Suprapubic skin (tissue), 4 donors: ENCODE measurements at regions not wholly inside any gene's neighbourhood (a gene's known extent, or its start where the extent isn't known, plus 50 kb on each side); places are given as distances from the start of the nearest gene placed in this dataset.

ENCODE experiments used
- DNase-seq, 2 donors: peaks; one replicate each; pipeline ENCODE4 v3.0.0-alpha.2; 2019; ENCODE audit warnings: low spot score in 2 of 2
- H3K27ac ChIP-seq: fragments of 200-600 bp; sonication (generic); one replicate; pipeline ENCODE4 v1.5.1; 2019
- H3K27me3 ChIP-seq: fragments of 200-600 bp; sonication (generic); one replicate; pipeline ENCODE4 v1.5.1; 2019
- H3K36me3 ChIP-seq: fragments of 200-600 bp; sonication (generic); one replicate; pipeline ENCODE4 v1.5.1; 2019
- H3K4me1 ChIP-seq: fragments of 200-600 bp; sonication (generic); one replicate; pipeline ENCODE4 v1.5.1; 2019
- H3K4me3 ChIP-seq: fragments of 200-600 bp; sonication (generic); one replicate; pipeline ENCODE4 v1.5.1; 2019; ENCODE audit warnings: mild to moderate bottlenecking
- H3K9me3 ChIP-seq: fragments of 200-600 bp; sonication (generic); one replicate; pipeline ENCODE4 v1.5.1; 2019
- EP300 ChIP-seq: sonication (generic); formaldehyde crosslinking; IDR thresholded peaks from one replicate; pipeline ENCODE4 v1.6.1; 2017; ENCODE audit warnings: antibody characterized with exemption
- POLR2A ChIP-seq, 2 donors: fragments of 450-650 bp; IDR thresholded peaks; one replicate each; pipeline ENCODE4 v1.6.1; 2017; ENCODE audit warnings: antibody characterized with exemption in 2 of 2, mild to moderate bottlenecking in 2 of 2, moderate library complexity in 2 of 2
- POLR2AphosphoS5 ChIP-seq, 3 donors: sonication (generic); formaldehyde crosslinking; IDR thresholded peaks; one replicate each; pipeline ENCODE4 v1.6.1; 2017; ENCODE audit warnings: antibody characterized with exemption in 3 of 3
- WGBS: methylation state at CpG from one replicate; pipeline ENCODE4 v1.1.5; 2018; 5-methylcytosine and 5-hydroxymethylcytosine counted together
- TF ChIP-seq, protein P1 (sequence below), 2 donors: fragments of 200-600 bp in 1 of 2; fragments of 450-650 bp in 1 of 2; sonication (generic) in 1 of 2; IDR thresholded peaks; one replicate each; pipeline ENCODE4 v1.5.1; 2016 to 2019; ENCODE audit warnings: antibody characterized with exemption in 2 of 2, mild to moderate bottlenecking in 1 of 2, moderate library complexity in 1 of 2

DNA sequence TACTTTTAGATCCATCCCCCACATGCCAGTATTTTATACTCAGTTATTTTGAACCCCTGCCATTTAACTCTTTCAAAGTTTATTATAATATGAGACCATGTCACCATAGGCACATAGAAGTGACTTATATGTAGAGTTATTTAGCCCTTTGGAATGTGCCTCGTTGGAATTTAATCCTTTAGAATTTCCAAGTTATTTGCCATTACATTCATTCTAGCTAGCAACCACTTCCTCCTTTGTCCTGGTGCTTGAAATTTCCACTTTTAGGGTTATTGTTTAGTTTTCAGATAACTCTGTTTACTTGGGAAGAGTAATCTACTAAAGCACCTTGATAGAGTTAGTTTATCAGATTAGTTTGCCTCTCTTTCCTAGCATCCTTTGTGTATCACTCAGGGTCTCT, 82.8 kb upstream of the TLE1 start:
- Histone ChIP-seq H3K9me3 (no peaks in the 10 kb centered on the region), H3K4me1 (no peaks in the 10 kb centered on the region), H3K4me3 (no peak overlapping the region), H3K27me3 (no peaks in the 10 kb centered on the region), H3K36me3 (no peaks in the 10 kb centered on the region), H3K27ac (no peak overlapping the region)
- TF ChIP-seq, protein P1, sequence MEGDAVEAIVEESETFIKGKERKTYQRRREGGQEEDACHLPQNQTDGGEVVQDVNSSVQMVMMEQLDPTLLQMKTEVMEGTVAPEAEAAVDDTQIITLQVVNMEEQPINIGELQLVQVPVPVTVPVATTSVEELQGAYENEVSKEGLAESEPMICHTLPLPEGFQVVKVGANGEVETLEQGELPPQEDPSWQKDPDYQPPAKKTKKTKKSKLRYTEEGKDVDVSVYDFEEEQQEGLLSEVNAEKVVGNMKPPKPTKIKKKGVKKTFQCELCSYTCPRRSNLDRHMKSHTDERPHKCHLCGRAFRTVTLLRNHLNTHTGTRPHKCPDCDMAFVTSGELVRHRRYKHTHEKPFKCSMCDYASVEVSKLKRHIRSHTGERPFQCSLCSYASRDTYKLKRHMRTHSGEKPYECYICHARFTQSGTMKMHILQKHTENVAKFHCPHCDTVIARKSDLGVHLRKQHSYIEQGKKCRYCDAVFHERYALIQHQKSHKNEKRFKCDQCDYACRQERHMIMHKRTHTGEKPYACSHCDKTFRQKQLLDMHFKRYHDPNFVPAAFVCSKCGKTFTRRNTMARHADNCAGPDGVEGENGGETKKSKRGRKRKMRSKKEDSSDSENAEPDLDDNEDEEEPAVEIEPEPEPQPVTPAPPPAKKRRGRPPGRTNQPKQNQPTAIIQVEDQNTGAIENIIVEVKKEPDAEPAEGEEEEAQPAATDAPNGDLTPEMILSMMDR (IDR thresholded peaks at IDR 0.05): no peak
- TF ChIP-seq POLR2A (IDR thresholded peaks at IDR 0.05): no peak
- no peak for TF ChIP-seq EP300
- TF ChIP-seq POLR2AphosphoS5 (IDR thresholded peaks at IDR 0.05): no peak
- DNase-seq: no peak
- 43% methylated on average over 1 of the region's 1 CpG for WGBS

DNA sequence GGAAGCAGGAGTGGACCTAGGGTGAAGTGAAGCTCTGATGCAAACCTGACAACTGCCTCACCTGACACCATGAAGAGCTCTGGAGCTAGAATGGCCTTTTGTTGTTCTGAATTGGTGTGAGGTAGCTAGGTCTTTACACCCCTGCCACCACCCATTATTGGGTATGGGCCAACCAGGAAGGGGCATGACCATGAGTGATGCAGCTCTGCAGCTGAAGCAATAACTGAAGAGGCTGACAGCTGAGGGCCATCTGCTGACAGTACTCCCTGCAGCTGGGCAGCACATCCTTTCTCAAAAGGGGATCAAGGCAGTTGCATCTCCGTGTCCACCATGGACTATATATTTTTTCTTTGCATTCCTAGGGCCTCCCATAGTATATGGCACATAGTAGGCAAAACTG, 87.0 kb upstream of the TLE1 start:
- Histone ChIP-seq H3K27me3 (no peaks in the 10 kb centered on the region), H3K36me3 (no peaks in the 10 kb centered on the region), H3K9me3 (no peaks in the 10 kb centered on the region), H3K4me1 (no peaks in the 10 kb centered on the region), H3K27ac (no peak overlapping the region), H3K4me3 (no peak overlapping the region)
- no peak for DNase-seq
- WGBS: 83% methylated on average over 1 of the region's 1 CpG
- TF ChIP-seq POLR2A (IDR thresholded peaks at IDR 0.05) (no peak), EP300 (no peak), POLR2AphosphoS5 (IDR thresholded peaks at IDR 0.05) (no peak)
- TF ChIP-seq, protein P1 (IDR thresholded peaks at IDR 0.05): no peak

DNA sequence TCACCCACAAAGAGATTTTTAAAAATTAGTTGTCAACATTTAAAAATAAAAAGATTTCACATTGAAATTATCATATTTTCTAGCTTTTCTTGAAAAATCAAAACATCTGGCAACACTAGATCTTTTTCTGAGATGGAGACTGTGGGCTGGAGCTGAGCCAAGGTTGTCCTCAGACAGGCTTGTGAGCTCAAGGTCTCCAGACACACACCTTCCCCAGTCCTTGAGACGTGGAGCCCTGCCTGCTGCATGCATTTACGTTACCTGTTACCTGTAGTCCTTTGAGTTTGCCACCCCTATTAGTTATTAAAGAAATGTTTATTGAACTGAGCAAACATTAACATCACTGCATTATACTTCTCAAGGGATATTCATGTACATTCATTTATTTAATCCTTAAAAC, 87.5 kb upstream of the TLE1 start:
- Histone ChIP-seq H3K4me3 (no peak overlapping the region), H3K9me3 (no peaks in the 10 kb centered on the region), H3K36me3 (no peaks in the 10 kb centered on the region), H3K27ac (no peak overlapping the region), H3K27me3 (no peaks in the 10 kb centered on the region), H3K4me1 (no peaks in the 10 kb centered on the region)
- no peak for TF ChIP-seq EP300
- TF ChIP-seq POLR2A (IDR thresholded peaks at IDR 0.05): no peak
- no peak for TF ChIP-seq POLR2AphosphoS5 (IDR thresholded peaks at IDR 0.05)
- TF ChIP-seq, protein P1 (IDR thresholded peaks at IDR 0.05): no peak
- no peak for DNase-seq
- 77% methylated on average over 2 of the region's 2 CpGs for whole genome bisulfite sequencing

DNA sequence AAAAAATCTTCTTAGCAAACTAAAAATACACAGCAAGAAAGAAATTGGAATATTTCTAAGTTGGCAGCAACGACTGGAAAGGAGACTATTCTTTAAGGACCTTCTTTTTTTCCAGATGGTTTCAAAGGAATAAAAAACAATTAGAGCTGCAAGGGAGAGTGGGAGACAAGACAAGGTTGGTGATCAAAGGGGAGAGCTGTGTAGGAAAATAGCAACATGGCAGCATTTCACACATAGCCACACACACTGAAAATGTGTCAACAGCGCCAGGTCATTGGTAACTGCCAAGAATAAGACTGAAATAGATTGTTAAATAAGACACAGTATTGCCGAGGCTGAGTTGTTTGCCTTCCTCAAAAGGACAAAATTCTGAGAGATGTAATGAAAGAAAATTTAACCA, 88.1 kb upstream of the TLE1 start:
- Histone ChIP-seq H3K4me3 (no peak overlapping the region), H3K36me3 (no peaks in the 10 kb centered on the region), H3K27me3 (no peaks in the 10 kb centered on the region), H3K27ac (no peak overlapping the region), H3K9me3 (no peaks in the 10 kb centered on the region), H3K4me1 (no peaks in the 10 kb centered on the region)
- WGBS: 50% methylated on average over 3 of the region's 3 CpGs
- no peak for TF ChIP-seq POLR2A (IDR thresholded peaks at IDR 0.05)
- TF ChIP-seq, protein P1 (IDR thresholded peaks at IDR 0.05): no peak
- TF ChIP-seq POLR2AphosphoS5 (IDR thresholded peaks at IDR 0.05): no peak
- no peak for TF ChIP-seq EP300
- DNase-seq: no peak

DNA sequence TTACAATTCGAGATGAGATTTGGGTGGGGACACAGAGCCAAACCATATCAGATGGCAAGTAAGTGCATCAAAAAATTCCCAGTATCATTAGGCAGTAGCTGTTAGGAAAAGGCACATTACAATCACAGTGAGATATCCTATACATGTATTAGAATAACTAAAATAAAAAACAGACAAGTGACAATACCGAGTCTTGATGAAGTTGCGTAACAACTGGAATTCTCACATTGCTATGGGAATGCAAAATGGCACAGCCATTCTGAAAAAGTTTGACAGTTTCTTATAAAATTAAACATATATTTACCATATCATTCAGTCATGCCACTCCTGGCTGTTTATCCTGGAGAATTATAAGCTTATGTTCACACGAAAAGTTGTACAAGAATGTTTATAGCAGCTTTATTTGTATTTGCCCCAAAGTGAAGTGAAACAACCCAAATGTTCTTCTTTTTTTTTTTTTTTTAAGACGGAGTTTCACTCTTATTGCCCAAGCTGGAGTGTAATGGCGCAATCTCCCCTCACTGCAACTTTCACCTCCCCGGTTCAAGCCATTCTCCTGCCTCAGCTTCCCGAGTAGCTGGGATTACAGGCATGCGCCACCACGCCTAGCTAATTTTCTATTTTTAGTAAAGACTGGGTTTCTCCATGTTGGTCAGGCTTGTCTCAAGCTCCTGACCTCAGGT, 93.1 kb upstream of the TLE1 start:
- H3K27me3 ChIP-seq: no peaks in the 10 kb centered on the region
- no peaks in the 10 kb centered on the region for H3K9me3 ChIP-seq
- no peak for DNase-seq
- no peak overlapping the region for H3K4me3 ChIP-seq
- H3K36me3 ChIP-seq: no peaks in the 10 kb centered on the region
- TF ChIP-seq EP300 (no peak), POLR2A (IDR thresholded peaks at IDR 0.05) (no peak), POLR2AphosphoS5 (IDR thresholded peaks at IDR 0.05) (no peak)
- TF ChIP-seq, protein P1 (IDR thresholded peaks at IDR 0.05): no peak
- no peaks in the 10 kb centered on the region for H3K4me1 ChIP-seq
- 91% methylated on average over 10 of the region's 10 CpGs for WGBS
- H3K27ac ChIP-seq: no peak overlapping the region
